ENCODE measurements at regions not wholly inside any gene's neighbourhood (a gene's known extent, or its start where the extent isn't known, plus 50 kb on each side); places are given as distances from the start of the nearest gene placed in this dataset.
"Not testable (repeated sequence)": the region's sequence is repeated elsewhere in the genome, so short reads cannot be mapped to it uniquely, and the experiment has no call there.

- no peak for DNase-seq (ENCODE audit: low read depth in 4 of 4, low spot score in 2 of 4)
These were observed 60.3 kb upstream of the ZNF81 start for GRCh38 chrX:47776292-47777006.

- DNase-seq (ENCODE audit: low read depth in 4 of 4, low spot score in 2 of 4) = no peak
These were observed 63.9 kb upstream of the ZNF81 start for GRCh38 chrX:47772764-47773163.

GRCh38 chrX:47771473-47771872 lies 65.2 kb upstream of the ZNF81 start:
- DNase-seq (ENCODE audit: low read depth in 4 of 4, low spot score in 2 of 4) = no peak

GRCh38 chrX:47762826-47763225 lies 73.9 kb upstream of the ZNF81 start:
- not testable (repeated sequence) for DNase-seq (ENCODE audit: low read depth in 4 of 4, low spot score in 2 of 4)

GRCh38 chrX:47752685-47753084 lies 84.0 kb upstream of the ZNF81 start:
- no peak for DNase-seq (ENCODE audit: low read depth in 4 of 4, low spot score in 2 of 4)

- DNase-seq (ENCODE audit: low read depth in 4 of 4, low spot score in 2 of 4) = no peak
These were observed 85.0 kb upstream of the ZNF81 start for GRCh38 chrX:47751670-47752069.

- no peak for DNase-seq (ENCODE audit: low read depth in 4 of 4, low spot score in 2 of 4)
These were observed 87.3 kb upstream of the ZNF81 start for GRCh38 chrX:47749185-47749967.

GRCh38 chrX:47748576-47748975 lies 88.1 kb upstream of the ZNF81 start:
- no peak for DNase-seq (ENCODE audit: low read depth in 4 of 4, low spot score in 2 of 4)

- peak in 2 of 4 donors; percentile 4 to 15 for DNase-seq (ENCODE audit: low read depth in 4 of 4, low spot score in 2 of 4)
These were observed 87.5 kb upstream of the UXT start for GRCh38 chrX:47746446-47746845.

GRCh38 chrX:47745416-47745815 lies 86.4 kb upstream of the UXT start:
- no peak for DNase-seq (ENCODE audit: low read depth in 4 of 4, low spot score in 2 of 4)

- no peak for DNase-seq (ENCODE audit: low read depth in 4 of 4, low spot score in 2 of 4)
These were observed 84.5 kb upstream of the UXT start for GRCh38 chrX:47743504-47743903.

- DNase-seq (ENCODE audit: low read depth in 4 of 4, low spot score in 2 of 4) = not testable (repeated sequence)
These were observed 79.9 kb upstream of the UXT start for GRCh38 chrX:47738870-47739269.

- no peak for DNase-seq (ENCODE audit: low read depth in 4 of 4, low spot score in 2 of 4)
These were observed 64.7 kb upstream of the UXT start for GRCh38 chrX:47723689-47724088.

- no peak for DNase-seq (ENCODE audit: low read depth in 4 of 4, low spot score in 2 of 4)
These were observed 64.1 kb upstream of the UXT start for GRCh38 chrX:47723083-47723482.

- DNase-seq (ENCODE audit: low read depth in 4 of 4, low spot score in 2 of 4) = no peak
These were observed 63.3 kb upstream of the UXT start for GRCh38 chrX:47722260-47722659.

- not testable (repeated sequence) for DNase-seq (ENCODE audit: low read depth in 4 of 4, low spot score in 2 of 4)
These were observed 56.1 kb upstream of the UXT start for GRCh38 chrX:47715078-47715477.

- not testable (repeated sequence) for DNase-seq (ENCODE audit: low read depth in 4 of 4, low spot score in 2 of 4)
These were observed 53.7 kb upstream of the UXT start for GRCh38 chrX:47712675-47713074.

- DNase-seq (ENCODE audit: low read depth in 4 of 4, low spot score in 2 of 4) = no peak
These were observed 51.3 kb upstream of the UXT start for GRCh38 chrX:47710252-47710651.
